Activated CD4-positive, alpha-beta T cell treated with anti-CD3 and anti-CD28 coated beads for 36 hours (primary cell): ENCODE measurements at regions not wholly inside any gene's neighbourhood (a gene's known extent, or its start where the extent isn't known, plus 50 kb on each side); places are given as distances from the start of the nearest gene placed in this dataset.

Source experiments
- ATAC-seq: fragments of 200-7000 bp; cut with Tn5 transposase; one replicate; pipeline ENCODE4 v1.10.0; 2021; ENCODE audit warnings: mild to moderate bottlenecking, moderate library complexity
- CTCF ChIA-PET: fragments of 350-600 bp; sonication (Branson Sonifier 250); formaldehyde crosslinking; loops from one replicate; lab custom pipeline; 2021; ENCODE audit warnings: antibody characterized with exemption; lab: Charles Lee
- POLR2A ChIA-PET: fragments of 350-600 bp; sonication (Branson Sonifier 250); formaldehyde crosslinking; loops from one replicate; lab custom pipeline; 2021; ENCODE audit warnings: antibody characterized with exemption, inconsistent platforms; lab: Charles Lee
- DNase-seq: peaks from one replicate; pipeline ENCODE4 v3.0.0-alpha.2; 2020
- H3K27ac Mint-ChIP-seq: one replicate; pipeline ENCODE4 v1.8.0; 2021; ENCODE audit warnings: mixed read lengths
- H3K27me3 Mint-ChIP-seq: one replicate; pipeline ENCODE4 v1.8.0; 2021; ENCODE audit warnings: mixed read lengths
- H3K36me3 Mint-ChIP-seq: one replicate; pipeline ENCODE4 v1.8.0; 2021; ENCODE audit warnings: low read depth, mixed read lengths
- H3K4me1 Mint-ChIP-seq: one replicate; pipeline ENCODE4 v1.8.0; 2021; ENCODE audit warnings: mixed read lengths
- H3K4me3 Mint-ChIP-seq: one replicate; pipeline ENCODE4 v1.8.0; 2021; ENCODE audit warnings: mild to moderate bottlenecking, moderate library complexity, mixed read lengths
- H3K9me3 Mint-ChIP-seq: one replicate; pipeline ENCODE4 v1.8.0; 2021; ENCODE audit warnings: low read depth, mixed read lengths
- intact Hi-C, 2 experiments: fragments of 100-400 bp; cut with DNase I in 1 of 2; cut with micrococcal nuclease in 1 of 2; formaldehyde crosslinking; loops; one replicate each; pipeline versions ENCODE4 v1.14.2 to v1.15.1; 2022 to 2024; cut with DNase I, micrococcal nuclease

GRCh38 chr14:96931751-96932150, 134.6 kb downstream of the VRK1 start:
- POLR2A ChIA-PET, result no interaction called here
- intact Hi-C loops, result no loop called here
- CTCF ChIA-PET, result no interaction called here
- ATAC-seq (no peak), DNase-seq (no peak)
- Mint-ChIP-seq H3K27ac (no peak overlapping the region), H3K9me3 (no peaks in the 10 kb centered on the region), H3K36me3 (no peaks in the 10 kb centered on the region), H3K4me3 (no peak overlapping the region), H3K4me1 (no peaks in the 10 kb centered on the region), H3K27me3 (no peaks in the 10 kb centered on the region)

- ChIA-PET CTCF (no interaction called here), POLR2A (no interaction called here)
- H3K9me3 Mint-ChIP-seq, result no peaks in the 10 kb centered on the region
- no peak overlapping the region for H3K27ac Mint-ChIP-seq
- no peaks in the 10 kb centered on the region for H3K4me1 Mint-ChIP-seq
- no peaks in the 10 kb centered on the region for H3K36me3 Mint-ChIP-seq
- DNase-seq (no peak), ATAC-seq (no peak)
- no peaks in the 10 kb centered on the region for H3K27me3 Mint-ChIP-seq
- intact Hi-C loops, result no loop called here
- H3K4me3 Mint-ChIP-seq, result no peak overlapping the region
These were observed 137.6 kb downstream of the VRK1 start for GRCh38 chr14:96934638-96935330.

GRCh38 chr14:96938946-96939345, 141.8 kb downstream of the VRK1 start:
- POLR2A ChIA-PET, result no interaction called here
- no peaks in the 10 kb centered on the region for H3K9me3 Mint-ChIP-seq
- DNase-seq (peak; percentile 23), ATAC-seq (no peak)
- CTCF ChIA-PET, result no interaction called here
- no peaks in the 10 kb centered on the region for H3K27me3 Mint-ChIP-seq
- no peak overlapping the region for H3K4me3 Mint-ChIP-seq
- intact Hi-C loops, result no loop called here
- no peaks in the 10 kb centered on the region for H3K4me1 Mint-ChIP-seq
- H3K27ac Mint-ChIP-seq, result no peak overlapping the region
- H3K36me3 Mint-ChIP-seq, result no peaks in the 10 kb centered on the region

DNA sequence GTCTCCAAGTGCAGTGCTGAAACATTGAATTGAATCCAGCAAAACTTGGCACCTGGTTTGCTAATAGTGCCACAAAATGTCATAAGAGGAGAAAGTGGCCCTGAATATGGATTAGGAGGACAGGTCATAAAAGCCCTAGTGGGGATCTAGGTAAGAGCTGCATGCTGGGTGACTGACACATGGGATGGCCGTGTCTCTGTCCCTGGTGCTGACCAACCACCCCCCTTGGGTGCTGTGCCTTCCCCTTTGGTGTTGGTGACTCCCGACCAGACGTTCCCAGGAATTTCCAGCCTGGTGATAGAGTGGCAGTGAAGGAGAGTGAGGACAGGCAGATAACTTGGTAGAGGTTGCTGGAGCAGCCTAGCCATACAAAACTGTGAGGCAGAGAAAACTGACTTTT, 142.8 kb downstream of the VRK1 start:
- H3K9me3 Mint-ChIP-seq, result no peaks in the 10 kb centered on the region
- no peak overlapping the region for H3K4me3 Mint-ChIP-seq
- no peaks in the 10 kb centered on the region for H3K4me1 Mint-ChIP-seq
- intact Hi-C loops, result no loop called here
- no peak overlapping the region for H3K27ac Mint-ChIP-seq
- ATAC-seq (no peak), DNase-seq (peak; percentile 8)
- no peaks in the 10 kb centered on the region for H3K36me3 Mint-ChIP-seq
- POLR2A ChIA-PET, result no interaction called here
- no peaks in the 10 kb centered on the region for H3K27me3 Mint-ChIP-seq
- CTCF ChIA-PET, result no interaction called here

GRCh38 chr14:96944297-96944696, 147.1 kb downstream of the VRK1 start:
- intact Hi-C loops, result no loop called here
- DNase-seq (no peak), ATAC-seq (no peak)
- Mint-ChIP-seq H3K4me3 (no peak overlapping the region), H3K36me3 (peaks cover 4% of the 10 kb centered on the region), H3K27me3 (no peaks in the 10 kb centered on the region), H3K9me3 (no peaks in the 10 kb centered on the region), H3K4me1 (peaks cover 8% of the 10 kb centered on the region), H3K27ac (no peak overlapping the region)
- POLR2A ChIA-PET, result no interaction called here
- CTCF ChIA-PET, result no interaction called here

DNA sequence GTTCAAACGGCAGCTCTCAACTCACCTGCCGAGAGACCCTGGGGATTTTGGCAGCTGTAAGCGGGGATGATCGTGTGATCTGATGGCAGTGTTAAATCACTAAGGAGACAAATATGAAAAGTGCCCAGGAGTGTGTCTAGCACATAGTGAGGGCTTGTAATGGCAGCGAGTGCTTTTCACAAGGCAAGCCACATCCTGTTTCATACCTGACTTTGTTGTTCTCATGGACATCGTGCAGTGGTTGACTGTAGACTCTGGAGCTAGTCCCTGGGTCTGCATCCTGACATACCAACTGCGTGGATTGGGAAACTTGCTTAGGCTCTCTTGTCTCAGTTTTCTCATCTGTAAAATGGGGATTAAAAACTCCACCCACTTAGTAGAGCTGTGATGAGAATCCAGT, 148.5 kb downstream of the VRK1 start:
- ATAC-seq (no peak), DNase-seq (no peak)
- intact Hi-C loops, result no loop called here
- CTCF ChIA-PET, result no interaction called here
- Mint-ChIP-seq H3K27ac (no peak overlapping the region), H3K9me3 (no peaks in the 10 kb centered on the region), H3K36me3 (peaks cover 4% of the 10 kb centered on the region), H3K4me1 (peaks cover 13% of the 10 kb centered on the region), H3K27me3 (no peaks in the 10 kb centered on the region), H3K4me3 (no peak overlapping the region)
- POLR2A ChIA-PET, result no interaction called here

GRCh38 chr14:96949594-96949993, 152.4 kb downstream of the VRK1 start:
- DNase-seq (no peak), ATAC-seq (no peak)
- Mint-ChIP-seq H3K9me3 (no peaks in the 10 kb centered on the region), H3K27me3 (no peaks in the 10 kb centered on the region), H3K27ac (no peak overlapping the region), H3K4me3 (no peak overlapping the region), H3K4me1 (peaks cover 13% of the 10 kb centered on the region), H3K36me3 (peaks cover 10% of the 10 kb centered on the region)
- intact Hi-C loops, result no loop called here
- ChIA-PET POLR2A (no interaction called here), CTCF (interaction anchor here (1.5 kb wide), 1 partner anchor 97 kb away, joined by 3 read pairs; no protein-coding TSS in a partner anchor)

DNA sequence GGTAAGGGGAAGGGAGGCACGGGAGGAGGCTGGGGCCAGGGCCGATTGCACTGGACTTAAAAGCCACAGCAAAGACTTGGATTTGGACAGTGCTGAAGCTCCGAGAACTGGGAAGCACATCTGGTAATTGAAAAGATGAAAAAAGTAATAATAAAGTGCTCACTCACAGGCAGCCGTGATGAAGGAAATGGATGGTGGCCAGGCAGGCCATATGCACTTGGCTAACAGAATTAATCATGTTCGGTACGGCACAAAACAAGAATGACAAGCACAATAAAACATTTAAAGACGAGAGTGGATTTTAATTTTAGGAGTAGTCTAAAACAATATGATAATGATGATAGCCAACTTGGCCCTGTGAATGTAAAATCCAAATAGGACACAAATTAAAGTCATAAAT, 154.3 kb downstream of the VRK1 start:
- no peak overlapping the region for H3K27ac Mint-ChIP-seq
- intact Hi-C loops, result no loop called here
- DNase-seq (no peak), ATAC-seq (no peak)
- H3K4me1 Mint-ChIP-seq, result peaks cover 9% of the 10 kb centered on the region
- H3K4me3 Mint-ChIP-seq, result no peak overlapping the region
- peaks cover 10% of the 10 kb centered on the region for H3K36me3 Mint-ChIP-seq
- ChIA-PET POLR2A (no interaction called here), CTCF (interaction anchor here (0.6 kb wide), 1 partner anchor 11 kb away, joined by 3 read pairs; no protein-coding TSS in a partner anchor)
- no peaks in the 10 kb centered on the region for H3K9me3 Mint-ChIP-seq
- H3K27me3 Mint-ChIP-seq, result no peaks in the 10 kb centered on the region

DNA sequence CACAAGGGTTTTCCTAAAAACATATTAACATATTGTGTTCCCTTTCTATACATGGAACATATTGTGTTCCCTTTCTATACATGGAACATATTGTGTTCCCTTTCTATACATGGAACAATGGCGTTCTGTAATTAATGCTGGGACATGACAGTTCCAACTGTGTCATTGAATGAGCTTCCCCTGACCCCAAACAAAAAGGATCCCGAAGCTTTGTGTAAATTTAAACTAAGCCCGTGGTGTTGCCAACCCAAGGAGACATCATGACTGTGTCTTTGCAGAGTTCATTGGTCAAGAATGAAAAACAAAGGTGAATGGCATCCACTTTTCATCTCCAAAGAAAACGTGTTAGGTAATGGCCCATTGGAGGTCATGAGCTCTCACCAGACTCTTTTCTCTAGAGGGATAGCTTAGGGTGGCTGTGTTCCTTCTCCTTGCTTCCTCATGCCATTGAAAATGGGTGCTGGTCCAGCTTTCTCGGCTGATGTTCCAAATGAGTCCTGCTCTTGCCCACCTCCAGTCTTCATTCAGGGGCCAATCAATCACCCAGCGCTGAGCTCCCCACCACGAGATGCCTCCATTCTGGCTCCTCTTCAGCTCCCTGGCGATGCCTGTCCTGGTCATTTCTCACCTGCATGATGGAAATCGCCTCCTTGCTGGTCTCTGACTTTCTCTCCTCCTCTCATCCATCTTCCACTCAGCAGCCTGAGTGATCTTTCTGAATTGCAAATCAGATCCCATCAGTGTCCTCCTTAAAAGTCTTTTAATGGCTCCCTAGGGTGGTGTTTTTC, 156.1 kb downstream of the VRK1 start:
- H3K36me3 Mint-ChIP-seq, result peaks cover 7% of the 10 kb centered on the region
- CTCF ChIA-PET, result no interaction called here

DNA sequence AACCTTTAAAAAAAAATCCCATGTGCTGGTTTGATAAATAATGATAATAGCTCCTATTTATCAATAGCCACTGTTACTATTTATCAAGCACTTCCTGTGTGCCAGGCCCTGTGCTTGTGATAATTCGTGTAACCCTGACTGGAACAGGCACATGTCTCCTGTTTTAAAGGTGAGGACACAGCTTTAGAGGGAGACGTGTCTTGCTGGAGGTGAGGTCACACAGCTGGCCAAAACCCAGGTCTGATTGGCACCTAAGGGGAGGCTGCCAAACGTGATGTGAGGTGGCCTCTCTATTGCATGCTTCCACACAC, 156.6 kb downstream of the VRK1 start:
- peaks cover 9% of the 10 kb centered on the region for H3K4me1 Mint-ChIP-seq

More for the DNA sequence above, 156.1 kb downstream of the VRK1 start:
- Mint-ChIP-seq H3K27ac (no peak overlapping the region), H3K4me3 (no peak overlapping the region), H3K27me3 (no peaks in the 10 kb centered on the region), H3K9me3 (no peaks in the 10 kb centered on the region), H3K4me1 (peaks cover 9% of the 10 kb centered on the region)
- no peak for ATAC-seq
- intact Hi-C loops, result no loop called here
- POLR2A ChIA-PET, result no interaction called here
- no peak for DNase-seq

GRCh38 chr14:96956464-96957239, 159.5 kb downstream of the VRK1 start:
- Mint-ChIP-seq H3K36me3 (peaks cover 17% of the 10 kb centered on the region), H3K27ac (no peak overlapping the region), H3K4me1 (peaks cover 15% of the 10 kb centered on the region), H3K9me3 (peaks cover 6% of the 10 kb centered on the region), H3K27me3 (no peaks in the 10 kb centered on the region), H3K4me3 (no peak overlapping the region)
- ChIA-PET CTCF (interaction anchor here (0.7 kb wide), 1 partner anchor 334 kb away, joined by 3 read pairs; no protein-coding TSS in a partner anchor), POLR2A (no interaction called here)
- no peak for ATAC-seq
- intact Hi-C loops, result no loop called here
- DNase-seq, result no peak

More for the DNA sequence above, 156.6 kb downstream of the VRK1 start:
- ATAC-seq, result no peak
- CTCF ChIA-PET, result no interaction called here
- no peak overlapping the region for H3K27ac Mint-ChIP-seq
- intact Hi-C loops, result no loop called here
- peaks cover 7% of the 10 kb centered on the region for H3K36me3 Mint-ChIP-seq
- H3K9me3 Mint-ChIP-seq, result no peaks in the 10 kb centered on the region
- no peak overlapping the region for H3K4me3 Mint-ChIP-seq
- POLR2A ChIA-PET, result no interaction called here
- no peak for DNase-seq
- H3K27me3 Mint-ChIP-seq, result no peaks in the 10 kb centered on the region
